ENCODE measurements at regions not wholly inside any gene's neighbourhood (a gene's known extent, or its start where the extent isn't known, plus 50 kb on each side); places are given as distances from the start of the nearest gene placed in this dataset.

GRCh38 chr11:119506436-119506835, 83.5 kb upstream of the THY1 start:
- Histone ChIP-seq H3K9ac (no peak overlapping the region), H3K27me3 (no peaks in the 10 kb centered on the region), H3K9me3 (ENCODE audit: low read depth) (no peaks in the 10 kb centered on the region), H4K20me1 (ENCODE audit: low read depth) (peaks cover 13% of the 10 kb centered on the region), H3K36me3 (no peaks in the 10 kb centered on the region), H3K4me1 (peaks cover 15% of the 10 kb centered on the region), H3K4me2 (no peak overlapping the region), H3F3A (ENCODE audit: low read depth) (peaks cover 8% of the 10 kb centered on the region), H3K4me3 (no peak overlapping the region), H3K79me2 (ENCODE audit: low read depth) (no peaks in the 10 kb centered on the region), H2AFZ (replicated peaks) (no peak overlapping the region), H3K27ac (no peak overlapping the region)
- TF ChIP-seq EZH2 (IDR thresholded peaks at IDR 0.05): no peak
- no peak for TF ChIP-seq CTCF (IDR thresholded peaks at IDR 0.05)
- no peak for TF ChIP-seq EZH2phosphoT487 (IDR thresholded peaks at IDR 0.05)
- Mint-ChIP-seq H3K27ac (peak overlapping the region; percentile 3), H3K9me3 (peaks cover 16% of the 10 kb centered on the region), H3K4me3 (peak overlapping the region; percentile 23), H3K36me3 (peaks cover 1% of the 10 kb centered on the region), H3K27me3 (ENCODE audit: insufficient read depth, low read depth) (peaks cover 23% of the 10 kb centered on the region), H3K4me1 (peaks cover 35% of the 10 kb centered on the region)
- no peak for DNase-seq (ENCODE audit: low spot score)

GRCh38 chr11:119505861-119506260, 82.9 kb upstream of the THY1 start:
- Mint-ChIP-seq H3K4me3 (no peak overlapping the region), H3K27ac (no peak overlapping the region), H3K36me3 (peaks cover 1% of the 10 kb centered on the region), H3K4me1 (peaks cover 31% of the 10 kb centered on the region), H3K9me3 (peaks cover 16% of the 10 kb centered on the region), H3K27me3 (ENCODE audit: insufficient read depth, low read depth) (peaks cover 19% of the 10 kb centered on the region)
- Histone ChIP-seq H3K79me2 (ENCODE audit: low read depth) (no peaks in the 10 kb centered on the region), H3K4me2 (no peak overlapping the region), H3K9me3 (ENCODE audit: low read depth) (no peaks in the 10 kb centered on the region), H2AFZ (replicated peaks) (no peak overlapping the region), H3K36me3 (no peaks in the 10 kb centered on the region), H3K4me3 (no peak overlapping the region), H3K9ac (no peak overlapping the region), H3K4me1 (peaks cover 18% of the 10 kb centered on the region), H3K27me3 (no peaks in the 10 kb centered on the region), H3K27ac (no peak overlapping the region), H4K20me1 (ENCODE audit: low read depth) (peaks cover 18% of the 10 kb centered on the region), H3F3A (ENCODE audit: low read depth) (peaks cover 11% of the 10 kb centered on the region)
- no peak for TF ChIP-seq CTCF (IDR thresholded peaks at IDR 0.05)
- no peak for TF ChIP-seq EZH2 (IDR thresholded peaks at IDR 0.05)
- TF ChIP-seq EZH2phosphoT487 (IDR thresholded peaks at IDR 0.05): no peak
- no peak for DNase-seq (ENCODE audit: low spot score)

GRCh38 chr11:119505071-119505470, 82.1 kb upstream of the THY1 start:
- Histone ChIP-seq H3K4me3 (no peak overlapping the region), H3K9me3 (ENCODE audit: low read depth) (no peaks in the 10 kb centered on the region), H4K20me1 (ENCODE audit: low read depth) (peaks cover 18% of the 10 kb centered on the region), H2AFZ (replicated peaks) (no peak overlapping the region), H3K79me2 (ENCODE audit: low read depth) (no peaks in the 10 kb centered on the region), H3K27ac (no peak overlapping the region), H3K27me3 (no peaks in the 10 kb centered on the region), H3K9ac (no peak overlapping the region), H3K36me3 (no peaks in the 10 kb centered on the region), H3K4me1 (peaks cover 18% of the 10 kb centered on the region), H3F3A (ENCODE audit: low read depth) (peaks cover 11% of the 10 kb centered on the region), H3K4me2 (no peak overlapping the region)
- Mint-ChIP-seq H3K4me1 (peaks cover 30% of the 10 kb centered on the region), H3K36me3 (peaks cover 1% of the 10 kb centered on the region), H3K9me3 (peaks cover 16% of the 10 kb centered on the region), H3K27me3 (ENCODE audit: insufficient read depth, low read depth) (peaks cover 19% of the 10 kb centered on the region), H3K27ac (no peak overlapping the region), H3K4me3 (no peak overlapping the region)
- no peak for DNase-seq (ENCODE audit: low spot score)
- TF ChIP-seq EZH2 (IDR thresholded peaks at IDR 0.05): no peak
- TF ChIP-seq CTCF (IDR thresholded peaks at IDR 0.05): no peak
- no peak for TF ChIP-seq EZH2phosphoT487 (IDR thresholded peaks at IDR 0.05)

Data from neural progenitor cell (in vitro differentiated cells).